HG02678 (cell line): ENCODE measurements at regions not wholly inside any gene's neighbourhood (a gene's known extent, or its start where the extent isn't known, plus 50 kb on each side); places are given as distances from the start of the nearest gene placed in this dataset.
"Not testable (repeated sequence)": the region's sequence is repeated elsewhere in the genome, so short reads cannot be mapped to it uniquely, and the experiment has no call there.

Source experiments
- ATAC-seq: cut with Tn5 transposase; IDR thresholded peaks from one replicate; pipeline ENCODE4 v1.9.1; 2021; ENCODE audit warnings: mild to moderate bottlenecking, moderate library complexity; ENCODE audit not compliant: unreplicated experiment

GRCh38 chr6:21741221-21742109 lies 147.9 kb downstream of the SOX4 start:
- ATAC-seq = no peak

DNA sequence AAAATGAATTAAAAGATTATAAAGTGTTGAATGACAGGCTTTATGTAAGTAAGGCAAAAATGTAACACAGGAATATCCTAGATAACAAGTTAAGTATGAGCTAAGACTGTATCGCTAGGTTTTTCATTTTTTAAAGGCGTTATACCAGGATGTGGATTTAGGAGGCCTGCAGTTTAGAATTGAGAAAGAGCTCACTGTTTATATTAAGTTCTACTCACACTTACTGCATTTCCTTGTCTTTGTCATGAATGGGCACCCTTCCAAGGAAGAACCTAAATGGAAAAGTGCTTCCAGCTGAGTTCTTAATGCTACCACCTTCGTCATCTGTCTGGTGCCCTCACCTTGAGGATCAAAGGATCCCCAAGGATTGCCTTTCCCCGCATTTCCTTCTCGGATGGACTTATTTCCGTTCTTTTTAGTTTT lies 148.7 kb downstream of the SOX4 start:
- no peak for ATAC-seq

GRCh38 chr6:21744331-21744730 lies 150.8 kb downstream of the SOX4 start:
- ATAC-seq = no peak

DNA sequence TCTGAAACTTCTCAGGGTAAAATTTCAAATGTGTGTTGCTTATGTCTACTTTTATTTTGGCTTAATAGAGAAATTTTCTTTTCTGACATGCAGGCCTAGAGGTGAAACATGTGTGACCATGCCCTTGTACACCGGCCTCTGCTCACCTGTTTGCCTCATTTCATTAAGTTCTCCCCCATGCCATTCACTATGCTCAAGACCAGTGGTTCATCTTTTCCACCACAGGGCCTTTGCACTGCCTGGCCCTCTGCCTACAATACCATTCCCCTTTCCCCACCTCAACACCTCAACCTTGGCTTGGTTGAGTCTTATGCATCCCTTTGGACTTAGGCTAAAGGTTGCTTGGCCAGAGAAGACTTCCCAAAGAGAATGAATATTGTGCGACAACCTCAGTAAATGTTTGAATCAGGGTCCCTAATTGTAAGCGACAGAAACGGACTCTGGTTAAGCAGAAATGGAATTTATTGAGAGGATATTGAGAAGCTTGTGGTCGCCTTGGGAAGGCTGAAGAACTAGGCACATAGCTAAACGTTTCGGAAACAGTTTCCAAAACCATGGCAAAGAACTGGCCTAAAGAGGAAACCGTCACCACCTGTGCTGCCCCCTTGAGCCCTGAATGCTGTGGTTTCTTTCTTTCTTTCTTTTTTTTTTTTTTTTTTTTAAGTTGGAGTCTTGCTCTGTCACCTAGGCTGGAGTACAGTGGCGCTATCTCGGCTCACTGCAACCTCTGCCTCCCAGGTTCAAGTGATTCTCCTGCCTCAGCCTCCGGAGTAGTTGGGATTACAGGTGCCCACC lies 152.2 kb downstream of the SOX4 start:
- ATAC-seq = no peak

- ATAC-seq = no peak
These were observed 153.9 kb downstream of the SOX4 start for GRCh38 chr6:21747441-21747840.

DNA sequence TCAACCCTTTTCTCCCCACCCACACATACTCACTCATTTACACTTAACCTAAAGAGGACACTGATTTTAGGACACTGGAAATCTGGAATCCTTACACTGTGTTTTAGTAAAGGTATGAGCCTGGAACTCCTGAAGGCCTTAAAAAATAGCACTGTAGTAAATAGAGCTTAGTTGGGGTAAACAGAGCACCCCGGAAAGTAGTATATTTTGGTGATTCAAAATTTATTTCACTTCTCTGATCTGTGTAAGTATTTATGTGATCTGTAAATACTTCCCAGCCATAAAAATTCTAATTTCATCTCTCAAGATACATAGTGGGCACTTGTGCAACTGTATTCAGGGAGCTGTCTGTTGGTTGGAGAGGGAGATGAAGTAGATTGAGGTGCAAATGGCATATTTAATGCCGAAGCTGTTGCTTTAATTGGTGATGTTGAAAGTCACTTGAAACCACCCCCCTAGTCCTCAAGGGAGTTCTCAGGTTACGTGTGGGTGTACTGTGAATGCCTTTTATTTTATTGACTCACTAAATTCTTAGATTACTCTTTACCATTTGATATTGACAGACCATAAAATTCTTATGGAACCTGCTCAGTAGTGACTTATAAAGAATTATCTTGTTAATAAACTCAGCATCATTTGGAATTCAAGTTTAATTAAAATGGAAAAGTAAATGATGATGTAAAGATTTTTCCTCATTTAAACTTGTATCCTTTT lies 154.9 kb downstream of the SOX4 start:
- no peak for ATAC-seq

DNA sequence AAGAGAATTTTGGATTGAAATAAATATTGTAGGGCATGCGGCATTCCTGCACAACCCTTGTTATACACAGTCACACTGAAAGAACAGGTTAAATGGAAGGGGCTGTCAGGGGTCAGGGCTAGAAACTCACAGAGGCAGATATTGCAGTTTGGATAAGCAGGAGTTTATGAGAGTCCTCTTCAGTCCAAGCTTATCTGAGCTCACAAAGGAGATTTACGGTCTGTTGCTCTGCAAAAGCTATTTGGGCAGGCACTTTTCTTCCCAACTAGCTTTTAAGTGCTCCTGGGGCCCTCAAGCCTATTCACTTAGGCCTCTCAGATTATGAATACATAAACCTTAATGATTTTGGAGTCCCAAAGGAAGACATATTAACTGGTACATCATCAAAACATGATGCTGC lies 156.2 kb downstream of the SOX4 start:
- no peak for ATAC-seq

- ATAC-seq = no peak
These were observed 157.0 kb downstream of the SOX4 start for GRCh38 chr6:21750575-21750974.

- no peak for ATAC-seq
These were observed 158.1 kb downstream of the SOX4 start for GRCh38 chr6:21751608-21752007.

DNA sequence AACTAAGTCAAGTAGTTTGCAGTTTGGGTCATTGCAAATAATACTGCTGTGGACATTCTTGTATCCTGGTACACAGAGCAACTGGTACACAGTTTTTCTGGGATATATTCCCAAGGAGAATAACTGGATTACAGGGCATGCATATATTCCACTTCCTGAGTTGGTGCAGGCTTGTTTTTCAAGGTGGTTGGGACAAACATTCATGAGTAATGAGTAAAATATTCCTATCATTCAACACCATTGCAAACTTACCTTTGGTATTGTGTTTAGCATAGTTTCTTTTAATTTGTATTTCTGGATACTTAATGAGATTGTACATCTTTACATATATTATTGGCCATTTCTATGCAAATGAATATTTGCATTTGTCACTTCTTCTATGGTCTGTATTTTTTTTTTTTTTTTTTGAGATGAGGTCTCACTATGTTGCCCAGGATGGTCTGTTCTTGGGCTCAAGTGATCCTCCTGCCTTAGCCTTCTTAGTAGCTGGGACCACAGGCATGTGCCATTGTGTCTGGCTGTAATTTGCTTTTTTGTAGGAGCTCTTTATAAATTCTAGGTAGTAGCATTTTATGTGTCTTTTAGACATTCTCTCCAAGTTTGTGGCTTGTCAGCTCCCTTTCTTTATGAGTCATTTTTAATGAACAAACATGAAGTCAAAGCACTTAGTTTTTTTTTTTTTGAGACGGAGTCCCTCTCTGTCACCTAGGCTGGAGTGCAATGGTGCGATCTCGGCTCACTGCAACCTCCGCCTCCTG lies 158.7 kb downstream of the SOX4 start:
- no peak for ATAC-seq

DNA sequence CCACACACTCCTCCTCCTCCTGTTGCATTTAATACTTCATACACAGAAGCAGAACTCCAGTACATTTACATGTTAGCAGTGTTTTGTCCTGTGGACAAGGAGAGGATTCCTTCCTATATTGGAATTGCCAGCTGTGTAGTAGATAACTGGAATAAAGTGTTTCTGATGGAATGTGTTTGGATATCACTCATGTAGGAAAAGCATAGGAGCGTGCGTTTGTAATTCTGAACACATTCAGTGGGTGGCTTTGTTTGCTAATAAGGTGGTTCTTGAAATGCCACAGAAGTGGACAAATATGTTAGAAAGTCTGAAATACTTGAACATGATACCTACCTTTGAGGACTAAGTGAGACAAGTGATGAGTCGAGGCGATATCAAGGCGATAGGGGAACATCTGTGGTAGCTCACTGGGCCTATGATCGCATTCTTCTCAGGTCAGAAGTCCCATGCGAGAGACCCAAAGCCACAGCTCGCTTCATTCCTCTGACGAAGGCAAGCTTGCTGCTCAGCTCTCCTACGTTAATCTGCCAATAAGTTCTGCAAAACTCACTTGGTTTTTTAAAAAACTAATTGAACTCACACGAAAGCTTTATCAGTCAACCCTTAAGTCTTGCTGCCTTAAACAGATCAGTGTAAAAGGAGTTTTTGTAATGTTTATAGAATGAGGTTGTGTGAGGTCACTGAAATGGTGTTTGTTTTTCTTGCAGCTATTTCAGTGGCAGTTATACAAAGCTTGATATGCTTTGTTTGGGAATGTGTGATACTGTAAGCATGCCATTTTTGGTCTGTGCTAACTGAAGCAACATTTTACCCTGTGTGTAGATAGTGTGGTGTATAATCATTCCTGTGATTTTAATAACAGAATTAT lies 159.9 kb downstream of the SOX4 start:
- no peak for ATAC-seq

GRCh38 chr6:21754891-21755290 lies 161.3 kb downstream of the SOX4 start:
- ATAC-seq = no peak

DNA sequence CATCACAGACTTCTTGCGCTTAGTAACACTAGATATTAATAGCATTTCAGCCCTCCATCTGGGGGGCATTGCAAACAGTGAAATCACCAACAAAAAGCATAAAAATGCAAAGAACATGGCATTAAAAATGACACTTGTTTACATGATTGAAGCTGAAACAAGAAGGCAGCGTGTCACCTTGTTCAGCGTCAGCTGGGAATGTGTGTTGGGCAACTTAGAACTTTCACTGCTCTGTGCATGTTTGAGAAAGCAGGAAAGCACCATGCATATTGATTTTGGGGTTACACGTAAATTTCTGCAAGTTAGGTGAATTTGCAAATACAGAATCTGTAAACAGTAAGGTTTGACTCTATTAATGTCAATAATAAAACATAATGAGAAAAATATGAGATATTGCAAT lies 162.9 kb downstream of the SOX4 start:
- no peak for ATAC-seq

DNA sequence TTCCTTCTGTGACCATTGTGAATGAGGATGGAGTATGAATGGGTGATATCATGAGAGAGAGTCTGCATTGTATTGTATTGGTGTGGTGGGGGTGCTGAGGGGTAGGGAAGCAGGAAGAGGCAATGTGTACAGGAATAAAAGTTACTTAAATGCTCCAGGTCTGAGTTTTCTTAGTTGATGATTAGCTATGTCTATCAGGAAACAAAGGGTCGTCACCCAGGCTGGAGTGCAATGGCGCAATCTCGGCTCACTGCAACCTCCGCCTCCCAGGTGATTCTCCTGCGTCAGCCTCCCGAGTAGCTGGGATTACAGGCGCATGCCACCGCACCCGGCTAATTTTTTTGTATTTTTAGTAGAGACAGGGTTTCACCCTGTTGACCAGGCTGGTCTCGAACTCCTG lies 163.8 kb downstream of the SOX4 start:
- ATAC-seq = not testable (repeated sequence)

DNA sequence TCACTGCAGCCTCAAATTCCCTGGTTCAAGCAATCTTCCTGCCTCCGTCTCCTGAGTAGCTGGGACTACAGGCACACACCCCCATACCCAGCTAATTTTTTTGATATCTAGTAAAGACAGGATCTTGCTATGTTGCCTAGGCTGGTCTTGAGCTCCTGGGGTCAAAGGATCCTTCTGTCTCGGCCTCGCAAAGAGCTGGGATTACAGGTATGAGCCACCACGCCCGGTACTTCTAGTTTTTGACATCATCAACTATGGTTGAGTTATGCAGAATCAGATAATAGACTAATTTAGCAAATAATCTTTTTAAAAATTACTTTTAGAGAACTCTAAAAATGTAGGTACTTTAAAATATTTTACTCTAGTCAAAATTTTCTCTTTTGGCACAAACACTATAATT lies 166.2 kb downstream of the SOX4 start:
- no peak for ATAC-seq

DNA sequence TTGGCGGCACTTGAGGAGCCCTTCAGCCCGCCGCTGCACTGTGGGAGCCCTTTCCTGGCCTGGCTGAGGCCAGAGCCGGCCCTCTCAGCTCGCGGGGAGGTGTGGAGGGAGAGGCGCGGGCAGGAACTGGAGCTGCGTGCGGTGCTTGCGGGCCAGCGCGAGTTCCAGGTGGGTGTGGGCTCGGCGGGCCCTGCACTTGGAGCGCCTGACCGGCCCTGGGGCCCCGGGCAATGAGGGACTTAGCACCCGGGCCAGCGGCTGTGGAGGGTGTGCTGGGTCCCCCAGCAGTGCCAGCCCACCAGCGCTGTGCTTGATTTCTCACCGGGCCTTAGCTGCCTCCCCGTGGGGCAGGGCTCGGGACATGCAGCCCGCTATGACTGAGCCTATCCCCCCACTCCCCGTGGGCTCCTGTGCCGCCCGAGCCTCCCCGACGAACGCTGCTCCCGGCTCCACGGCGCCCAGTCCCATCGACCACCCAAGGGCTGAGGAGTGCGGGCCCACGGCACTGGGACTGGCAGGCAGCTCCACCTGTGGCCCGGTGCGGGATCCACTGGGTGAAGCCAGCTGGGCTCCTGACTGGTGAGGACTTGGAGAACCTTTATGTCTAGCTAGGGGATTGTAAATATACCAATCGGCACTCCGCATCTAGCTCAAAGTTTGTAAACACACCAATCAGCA lies 167.6 kb downstream of the SOX4 start:
- not testable (repeated sequence) for ATAC-seq

- no peak for ATAC-seq
These were observed 171.4 kb downstream of the SOX4 start for GRCh38 chr6:21764989-21765388.

DNA sequence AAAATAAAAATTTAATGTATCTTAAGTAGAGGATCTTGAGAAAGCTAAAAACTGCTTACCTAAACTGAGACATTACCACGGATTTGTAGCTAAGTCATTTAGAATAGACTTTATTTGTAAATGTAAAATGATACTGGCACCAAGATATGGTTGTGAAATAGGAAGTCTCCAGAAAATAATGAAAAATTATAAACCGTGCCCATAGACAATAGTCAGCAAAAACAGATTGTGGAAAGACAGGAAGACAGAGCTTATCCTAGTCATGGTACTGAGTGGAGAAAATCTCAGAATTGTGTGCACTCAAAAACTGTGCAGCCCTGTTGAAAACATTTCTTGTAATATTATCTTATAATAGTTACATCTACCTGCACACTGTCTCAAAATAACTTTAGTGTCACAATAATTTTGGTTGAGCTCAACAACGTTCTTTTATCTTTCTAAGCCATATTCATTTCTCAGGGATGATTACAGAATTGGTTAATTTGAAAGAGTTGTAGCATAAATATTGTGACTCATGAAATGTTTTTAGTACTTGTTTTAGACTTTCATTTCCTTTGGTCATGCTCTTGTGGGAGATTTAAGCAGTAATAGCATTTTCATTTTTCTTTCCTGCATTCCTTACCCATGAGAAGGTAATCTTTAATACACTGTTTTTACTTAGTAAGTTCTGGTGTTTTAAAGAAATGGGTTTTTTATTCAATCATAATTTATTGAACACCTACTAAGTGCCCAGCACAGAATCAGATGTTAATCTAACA lies 174.5 kb downstream of the SOX4 start:
- ATAC-seq = no peak
